PC-9 (cell line): ENCODE measurements at regions not wholly inside any gene's neighbourhood (a gene's known extent, or its start where the extent isn't known, plus 50 kb on each side); places are given as distances from the start of the nearest gene placed in this dataset.

Experiments
- BruUV-seq: library from RNA; stranded (reverse); fragments of 400-500 nt; replicated peaks from 2 replicates; lab custom pipeline; 2021; lab: Mats Ljungman, UMichigan
- CTCF ChIA-PET: fragments of 300-600 bp; sonication (Branson Sonifier 250); formaldehyde crosslinking; loops from one replicate; lab custom pipeline; 2022; ENCODE audit warnings: antibody characterized with exemption; lab: Charles Lee
- POLR2A ChIA-PET: fragments of 300-600 bp; sonication (Branson Sonifier 250); formaldehyde crosslinking; loops from one replicate; lab custom pipeline; 2022; ENCODE audit warnings: antibody characterized with exemption; ENCODE audit not compliant: unreplicated experiment; lab: Charles Lee
- DNase-seq, 2 experiments: peaks; one replicate each; pipeline versions ENCODE4 v3.0.0 to v3.0.0-alpha.2; 2015 to 2022; ENCODE audit warnings: mixed read lengths in 1 of 2
- H2AFZ ChIP-seq: fragments of 200-600 bp; sonication (generic); 2 replicates; pipeline ENCODE4 v1.8.1; 2017; ENCODE audit warnings: antibody characterized with exemption
- H3F3A ChIP-seq: fragments of 200-600 bp; sonication (generic); 2 replicates; pipeline ENCODE4 v1.8.1; 2017; ENCODE audit warnings: antibody characterized with exemption, mild to moderate bottlenecking, low read depth; ENCODE audit not compliant: insufficient read depth
- H3K27ac ChIP-seq: fragments of 200-600 bp; sonication (generic); 2 replicates; pipeline ENCODE4 v1.6.1; 2016; ENCODE audit warnings: mixed run types
- H3K27me3 ChIP-seq: fragments of 200-600 bp; sonication (generic); 2 replicates; pipeline ENCODE4 v1.6.1; 2016; ENCODE audit warnings: low read depth, mixed run types; ENCODE audit not compliant: insufficient read depth
- H3K36me3 ChIP-seq: fragments of 200-600 bp; sonication (generic); 2 replicates; pipeline ENCODE4 v1.6.1; 2016; ENCODE audit warnings: low read depth, mixed run types
- H3K4me1 ChIP-seq: fragments of 200-600 bp; sonication (generic); replicated peaks from 2 replicates; pipeline ENCODE4 v1.6.1; 2016; ENCODE audit warnings: mixed run types; ENCODE audit not compliant: insufficient read depth
- H3K4me2 ChIP-seq: fragments of 200-600 bp; sonication (generic); 2 replicates; pipeline ENCODE4 v1.6.1; 2017; ENCODE audit warnings: mixed run types
- H3K4me3 ChIP-seq: fragments of 200-600 bp; sonication (generic); 2 replicates; pipeline ENCODE4 v1.6.1; 2016; ENCODE audit warnings: mixed run types
- H3K79me2 ChIP-seq: fragments of 200-600 bp; sonication (generic); 2 replicates; pipeline ENCODE4 v1.6.1; 2017; ENCODE audit warnings: low read depth, mixed run types
- H3K9me2 ChIP-seq: fragments of 200-600 bp; sonication (generic); 2 replicates; pipeline ENCODE4 v1.8.1; 2017; ENCODE audit warnings: mild to moderate bottlenecking; ENCODE audit not compliant: insufficient read depth
- H3K9me3 ChIP-seq: fragments of 200-600 bp; sonication (generic); 2 replicates; pipeline ENCODE4 v1.8.1; 2016; ENCODE audit warnings: low read depth; ENCODE audit not compliant: insufficient read depth
- H4K20me1 ChIP-seq: fragments of 200-600 bp; sonication (generic); 2 replicates; pipeline ENCODE4 v1.8.1; 2017; ENCODE audit not compliant: insufficient read depth
- EZH2 ChIP-seq: fragments of 200-600 bp; sonication (generic); IDR thresholded peaks from 2 replicates; pipeline ENCODE4 v1.8.0; 2017; ENCODE audit warnings: antibody characterized with exemption, low read depth
- intact Hi-C: fragments of 100-400 bp; cut with micrococcal nuclease; formaldehyde crosslinking; loops from one replicate; pipeline ENCODE4 v1.10.0; 2022; ENCODE audit not compliant: unreplicated experiment
- TF ChIP-seq, protein P1 (sequence below): fragments of 200-600 bp; sonication (generic); conservative IDR thresholded peaks from 2 replicates; pipeline ENCODE4 v1.6.1; 2017; ENCODE audit warnings: mixed run types, antibody characterized with exemption, mild to moderate bottlenecking, moderate library complexity

DNA sequence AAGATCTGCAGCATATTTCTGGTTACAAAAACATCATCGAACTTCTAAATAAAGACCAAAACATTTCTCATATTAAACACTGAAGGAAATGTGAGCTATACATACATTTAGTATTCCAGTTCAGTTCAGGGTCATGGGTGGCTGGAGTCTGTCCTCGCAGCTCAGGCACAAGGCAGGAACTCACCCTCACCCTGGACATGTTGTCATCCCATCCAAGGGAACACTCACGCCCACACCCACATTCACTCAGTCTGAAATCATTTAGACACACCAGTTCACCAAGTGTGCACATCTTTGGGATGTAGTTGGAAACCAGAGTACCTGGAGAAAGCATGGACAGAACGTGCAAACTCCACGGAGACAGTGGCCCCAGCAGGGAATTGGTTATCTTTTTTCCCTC is 481.0 kb downstream of the RASEF start:
- Histone ChIP-seq H3K27ac (no peak overlapping the region), H3K4me3 (no peak overlapping the region), H3K4me2 (no peak overlapping the region), H3K9me2 (no peaks in the 10 kb centered on the region), H2AFZ (no peak overlapping the region), H3K36me3 (no peaks in the 10 kb centered on the region), H3K27me3 (no peaks in the 10 kb centered on the region), H3K79me2 (no peaks in the 10 kb centered on the region), H4K20me1 (no peaks in the 10 kb centered on the region), H3F3A (no peaks in the 10 kb centered on the region), H3K4me1 (no peaks in the 10 kb centered on the region), H3K9me3 (no peaks in the 10 kb centered on the region)
- POLR2A ChIA-PET, result no interaction called here
- no peak for TF ChIP-seq EZH2
- TF ChIP-seq, protein P1, sequence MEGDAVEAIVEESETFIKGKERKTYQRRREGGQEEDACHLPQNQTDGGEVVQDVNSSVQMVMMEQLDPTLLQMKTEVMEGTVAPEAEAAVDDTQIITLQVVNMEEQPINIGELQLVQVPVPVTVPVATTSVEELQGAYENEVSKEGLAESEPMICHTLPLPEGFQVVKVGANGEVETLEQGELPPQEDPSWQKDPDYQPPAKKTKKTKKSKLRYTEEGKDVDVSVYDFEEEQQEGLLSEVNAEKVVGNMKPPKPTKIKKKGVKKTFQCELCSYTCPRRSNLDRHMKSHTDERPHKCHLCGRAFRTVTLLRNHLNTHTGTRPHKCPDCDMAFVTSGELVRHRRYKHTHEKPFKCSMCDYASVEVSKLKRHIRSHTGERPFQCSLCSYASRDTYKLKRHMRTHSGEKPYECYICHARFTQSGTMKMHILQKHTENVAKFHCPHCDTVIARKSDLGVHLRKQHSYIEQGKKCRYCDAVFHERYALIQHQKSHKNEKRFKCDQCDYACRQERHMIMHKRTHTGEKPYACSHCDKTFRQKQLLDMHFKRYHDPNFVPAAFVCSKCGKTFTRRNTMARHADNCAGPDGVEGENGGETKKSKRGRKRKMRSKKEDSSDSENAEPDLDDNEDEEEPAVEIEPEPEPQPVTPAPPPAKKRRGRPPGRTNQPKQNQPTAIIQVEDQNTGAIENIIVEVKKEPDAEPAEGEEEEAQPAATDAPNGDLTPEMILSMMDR, result no peak
- CTCF ChIA-PET, result no interaction called here
- no TSS peak for BruUV-seq
- intact Hi-C loops, result no loop called here
- DNase-seq, result no peak

DNA sequence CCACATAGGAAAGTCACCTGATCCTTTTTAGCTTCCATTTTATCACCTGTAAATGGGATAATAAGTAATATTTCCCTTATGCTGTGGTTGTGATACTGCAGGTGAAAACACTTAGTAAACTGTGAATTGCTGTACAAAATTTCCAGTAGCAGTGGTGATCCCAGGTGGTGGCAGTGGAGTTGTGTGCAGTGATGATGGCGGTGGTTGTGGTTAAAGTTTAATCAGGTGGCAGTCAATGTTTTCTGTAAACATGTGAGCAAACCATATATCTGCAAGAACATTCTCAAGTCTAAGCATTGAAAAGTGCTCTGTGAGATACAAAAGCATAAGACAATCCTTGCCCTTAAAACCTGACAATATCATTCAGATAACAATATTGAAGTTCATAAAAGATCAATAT is 480.2 kb downstream of the RASEF start:
- H3K4me3 ChIP-seq, result no peak overlapping the region
- H2AFZ ChIP-seq, result no peak overlapping the region
- BruUV-seq, result no TSS peak
- no peaks in the 10 kb centered on the region for H4K20me1 ChIP-seq
- no peaks in the 10 kb centered on the region for H3K4me1 ChIP-seq
- CTCF ChIA-PET, result no interaction called here
- H3K36me3 ChIP-seq, result no peaks in the 10 kb centered on the region
- no peak overlapping the region for H3K4me2 ChIP-seq
- H3K27me3 ChIP-seq, result no peaks in the 10 kb centered on the region
- no peak for DNase-seq
- POLR2A ChIA-PET, result no interaction called here
- H3K27ac ChIP-seq, result no peak overlapping the region
- H3K9me2 ChIP-seq, result no peaks in the 10 kb centered on the region
- H3K9me3 ChIP-seq, result no peaks in the 10 kb centered on the region
- H3F3A ChIP-seq, result no peaks in the 10 kb centered on the region
- intact Hi-C loops, result no loop called here
- no peaks in the 10 kb centered on the region for H3K79me2 ChIP-seq
- TF ChIP-seq, protein P1, result no peak

DNA sequence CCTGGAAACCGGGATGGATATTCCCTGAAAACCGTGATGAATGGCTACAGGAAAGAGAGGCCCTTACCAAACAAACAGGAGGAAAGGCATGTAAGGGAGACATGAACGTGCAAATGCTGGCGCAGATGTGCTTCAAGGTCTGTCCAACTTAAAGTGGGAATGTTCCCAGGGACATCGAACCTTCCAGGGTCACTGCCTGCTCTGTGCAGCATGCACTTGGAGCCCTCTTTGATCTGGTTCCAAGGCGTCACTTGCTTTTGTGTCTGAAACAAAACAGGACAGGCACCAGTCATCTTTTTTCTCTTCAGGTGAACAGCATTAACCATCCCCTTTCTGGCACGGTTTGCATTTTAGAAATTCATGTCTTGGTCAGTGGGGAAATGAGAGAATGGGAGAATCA is 479.4 kb downstream of the RASEF start:
- H3K4me3 ChIP-seq, result no peak overlapping the region
- H4K20me1 ChIP-seq, result no peaks in the 10 kb centered on the region
- no peaks in the 10 kb centered on the region for H3K27me3 ChIP-seq
- no TSS peak for BruUV-seq
- TF ChIP-seq, protein P1, result no peak
- no peak for TF ChIP-seq EZH2
- no peak overlapping the region for H3K27ac ChIP-seq
- ChIA-PET POLR2A (no interaction called here), CTCF (no interaction called here)
- no peak overlapping the region for H2AFZ ChIP-seq
- H3K4me1 ChIP-seq, result no peaks in the 10 kb centered on the region
- no peaks in the 10 kb centered on the region for H3K79me2 ChIP-seq
- intact Hi-C loops, result no loop called here
- H3K4me2 ChIP-seq, result no peak overlapping the region
- no peaks in the 10 kb centered on the region for H3K9me3 ChIP-seq
- no peak for DNase-seq
- no peaks in the 10 kb centered on the region for H3F3A ChIP-seq
- H3K36me3 ChIP-seq, result no peaks in the 10 kb centered on the region
- no peaks in the 10 kb centered on the region for H3K9me2 ChIP-seq
